ENCODE measurements at regions not wholly inside any gene's neighbourhood (a gene's known extent, or its start where the extent isn't known, plus 50 kb on each side); places are given as distances from the start of the nearest gene placed in this dataset.

DNA sequence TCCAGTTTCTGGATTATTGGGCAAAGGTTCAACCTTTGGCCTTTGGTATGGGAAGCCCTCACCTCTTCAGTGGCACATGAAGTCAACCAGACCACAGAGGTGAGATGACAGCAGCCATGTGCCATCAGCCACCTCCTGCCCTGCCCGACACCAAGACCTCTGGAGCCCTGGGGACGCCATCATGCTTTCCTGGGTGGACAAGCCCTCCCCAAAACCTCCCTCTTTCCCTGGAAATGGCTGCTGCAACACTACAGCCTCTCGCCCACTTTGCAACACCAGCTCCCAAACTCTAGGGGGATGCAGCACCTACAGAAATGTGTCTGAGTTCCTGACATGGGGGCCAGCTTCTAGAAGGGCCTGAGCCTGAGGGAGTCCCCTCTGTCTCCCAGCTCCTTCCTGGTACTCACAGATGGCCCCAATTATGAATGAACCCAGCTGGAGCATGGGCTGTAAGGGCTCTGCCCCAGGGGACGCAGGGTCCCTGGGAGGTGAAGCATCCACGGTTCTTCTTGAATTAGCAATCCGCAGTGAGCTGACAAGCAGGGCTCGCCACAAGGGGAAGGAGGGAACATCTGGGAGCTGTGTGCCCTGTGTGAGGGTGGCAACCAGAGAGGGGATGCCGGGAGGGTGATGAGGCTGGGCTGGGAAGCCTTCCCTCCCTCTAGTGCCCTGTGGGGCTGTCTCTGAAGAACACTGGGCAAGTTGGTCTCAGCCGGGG is 268.5 kb upstream of the HDAC4 start:
- TF ChIP-seq, protein P1, sequence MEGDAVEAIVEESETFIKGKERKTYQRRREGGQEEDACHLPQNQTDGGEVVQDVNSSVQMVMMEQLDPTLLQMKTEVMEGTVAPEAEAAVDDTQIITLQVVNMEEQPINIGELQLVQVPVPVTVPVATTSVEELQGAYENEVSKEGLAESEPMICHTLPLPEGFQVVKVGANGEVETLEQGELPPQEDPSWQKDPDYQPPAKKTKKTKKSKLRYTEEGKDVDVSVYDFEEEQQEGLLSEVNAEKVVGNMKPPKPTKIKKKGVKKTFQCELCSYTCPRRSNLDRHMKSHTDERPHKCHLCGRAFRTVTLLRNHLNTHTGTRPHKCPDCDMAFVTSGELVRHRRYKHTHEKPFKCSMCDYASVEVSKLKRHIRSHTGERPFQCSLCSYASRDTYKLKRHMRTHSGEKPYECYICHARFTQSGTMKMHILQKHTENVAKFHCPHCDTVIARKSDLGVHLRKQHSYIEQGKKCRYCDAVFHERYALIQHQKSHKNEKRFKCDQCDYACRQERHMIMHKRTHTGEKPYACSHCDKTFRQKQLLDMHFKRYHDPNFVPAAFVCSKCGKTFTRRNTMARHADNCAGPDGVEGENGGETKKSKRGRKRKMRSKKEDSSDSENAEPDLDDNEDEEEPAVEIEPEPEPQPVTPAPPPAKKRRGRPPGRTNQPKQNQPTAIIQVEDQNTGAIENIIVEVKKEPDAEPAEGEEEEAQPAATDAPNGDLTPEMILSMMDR (IDR thresholded peaks at IDR 0.05) = no peak
- TF ChIP-seq POLR2AphosphoS5 (IDR thresholded peaks at IDR 0.05) (no peak), EP300 (IDR thresholded peaks at IDR 0.05) (no peak), POLR2A (IDR thresholded peaks at IDR 0.05) (no peak)

Data from stomach (tissue), 4 donors.